IMR-90 (cell line): ENCODE measurements at regions not wholly inside any gene's neighbourhood (a gene's known extent, or its start where the extent isn't known, plus 50 kb on each side); places are given as distances from the start of the nearest gene placed in this dataset.

ENCODE experiments used
- CEBPB ChIP-seq: IDR thresholded peaks from 2 replicates; pipeline ENCODE4 v1.6.1; 2012; ENCODE audit warnings: low read depth, low read length, improper control_type of control experiment
- POLR2A ChIP-seq: IDR thresholded peaks from 2 replicates; pipeline ENCODE4 v1.6.1; 2012; ENCODE audit warnings: mild to moderate bottlenecking, low read depth, low read length
- TF ChIP-seq, protein P1 (sequence below): conservative IDR thresholded peaks from 2 replicates; pipeline ENCODE4 v1.5.1; 2012; ENCODE audit warnings: mild to moderate bottlenecking, low read depth, low read length, improper control_type of control experiment

GRCh38 chr5:91983869-91984268 is 600.8 kb upstream of the ARRDC3 start:
- TF ChIP-seq, protein P1, sequence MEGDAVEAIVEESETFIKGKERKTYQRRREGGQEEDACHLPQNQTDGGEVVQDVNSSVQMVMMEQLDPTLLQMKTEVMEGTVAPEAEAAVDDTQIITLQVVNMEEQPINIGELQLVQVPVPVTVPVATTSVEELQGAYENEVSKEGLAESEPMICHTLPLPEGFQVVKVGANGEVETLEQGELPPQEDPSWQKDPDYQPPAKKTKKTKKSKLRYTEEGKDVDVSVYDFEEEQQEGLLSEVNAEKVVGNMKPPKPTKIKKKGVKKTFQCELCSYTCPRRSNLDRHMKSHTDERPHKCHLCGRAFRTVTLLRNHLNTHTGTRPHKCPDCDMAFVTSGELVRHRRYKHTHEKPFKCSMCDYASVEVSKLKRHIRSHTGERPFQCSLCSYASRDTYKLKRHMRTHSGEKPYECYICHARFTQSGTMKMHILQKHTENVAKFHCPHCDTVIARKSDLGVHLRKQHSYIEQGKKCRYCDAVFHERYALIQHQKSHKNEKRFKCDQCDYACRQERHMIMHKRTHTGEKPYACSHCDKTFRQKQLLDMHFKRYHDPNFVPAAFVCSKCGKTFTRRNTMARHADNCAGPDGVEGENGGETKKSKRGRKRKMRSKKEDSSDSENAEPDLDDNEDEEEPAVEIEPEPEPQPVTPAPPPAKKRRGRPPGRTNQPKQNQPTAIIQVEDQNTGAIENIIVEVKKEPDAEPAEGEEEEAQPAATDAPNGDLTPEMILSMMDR: no peak
- TF ChIP-seq CEBPB (no peak), POLR2A (no peak)
